Kidney epithelial cell (primary cell): ENCODE measurements at regions not wholly inside any gene's neighbourhood (a gene's known extent, or its start where the extent isn't known, plus 50 kb on each side); places are given as distances from the start of the nearest gene placed in this dataset.

Experiments
- DNase-seq: peaks from one replicate; pipeline ENCODE4 v3.0.0-alpha.2; 2010; ENCODE audit warnings: low read depth
- H3K27me3 ChIP-seq: 2 replicates; pipeline ENCODE4 v1.6.0; 2011; ENCODE audit warnings: low read length; ENCODE audit not compliant: control insufficient read depth, insufficient read depth
- H3K36me3 ChIP-seq: 2 replicates; pipeline ENCODE4 v1.5.1; 2011; ENCODE audit warnings: low read length; ENCODE audit not compliant: control insufficient read depth, insufficient read depth
- H3K4me3 ChIP-seq: 2 replicates; pipeline ENCODE4 v1.5.1; 2011; ENCODE audit warnings: low read depth, mild to moderate bottlenecking, control low read depth, low read length
- CTCF ChIP-seq: IDR thresholded peaks from 2 replicates; pipeline ENCODE4 v1.5.1; 2011; ENCODE audit warnings: mild to moderate bottlenecking, moderate library complexity, low read length, control low read depth, inconsistent platforms; ENCODE audit not compliant: insufficient read depth, poor library complexity, severe bottlenecking

GRCh38 chr3:76016769-76017439, 231.6 kb upstream of the ZNF717 start:
- Histone ChIP-seq H3K27me3 (no peaks in the 10 kb centered on the region), H3K4me3 (no peak overlapping the region), H3K36me3 (no peaks in the 10 kb centered on the region)
- no peak for TF ChIP-seq CTCF
- no peak for DNase-seq

- TF ChIP-seq CTCF = no peak
- no peak for DNase-seq
- H3K4me3 ChIP-seq = no peak overlapping the region
Measured at GRCh38 chr3:76021376-76021775, 236.0 kb upstream of the ZNF717 start.

DNA sequence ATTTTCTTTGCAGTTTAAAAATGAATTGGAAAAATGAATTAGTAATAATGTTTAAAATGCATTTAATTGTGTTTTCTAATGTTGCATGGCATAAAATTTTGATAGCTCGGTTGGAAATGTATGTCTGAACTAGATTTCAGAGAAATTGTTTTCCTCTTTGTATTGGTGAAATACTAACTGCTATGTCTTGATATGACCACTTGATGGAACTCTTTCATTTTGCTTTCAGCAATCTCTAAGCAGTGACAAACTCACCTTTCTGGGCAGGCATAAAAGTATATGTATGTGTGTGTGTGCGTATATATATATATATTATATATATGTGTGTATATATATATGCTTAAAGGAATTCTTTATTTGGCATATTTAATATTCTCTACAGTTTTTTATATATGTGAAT, 239.3 kb upstream of the ZNF717 start:
- Histone ChIP-seq H3K27me3 (no peaks in the 10 kb centered on the region), H3K4me3 (no peak overlapping the region), H3K36me3 (no peaks in the 10 kb centered on the region)
- peak; percentile 45 for TF ChIP-seq CTCF
- DNase-seq = no peak

More at GRCh38 chr3:76021376-76021775, 236.0 kb upstream of the ZNF717 start:
- Histone ChIP-seq H3K27me3 (no peaks in the 10 kb centered on the region), H3K36me3 (no peaks in the 10 kb centered on the region)

DNA sequence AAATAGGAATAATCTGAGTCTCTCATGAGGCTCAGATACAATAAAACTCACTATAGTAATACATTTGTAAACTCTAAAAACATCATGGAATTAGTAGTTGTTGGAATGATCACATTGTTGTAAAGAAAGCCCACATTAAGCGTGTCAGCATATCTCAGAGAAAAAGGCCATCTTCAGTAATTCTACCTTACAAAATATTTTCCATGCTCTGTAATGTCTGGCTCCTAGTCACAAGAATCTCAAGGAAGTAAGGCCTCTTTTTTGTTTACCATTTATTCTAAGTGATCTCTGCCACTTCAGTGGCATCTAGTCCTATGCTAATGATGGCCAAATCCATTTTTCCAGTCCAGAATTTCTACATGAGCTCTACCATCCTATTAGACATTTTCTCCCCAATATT, 240.2 kb upstream of the ZNF717 start:
- Histone ChIP-seq H3K36me3 (no peaks in the 10 kb centered on the region), H3K27me3 (no peaks in the 10 kb centered on the region), H3K4me3 (no peak overlapping the region)
- no peak for DNase-seq
- TF ChIP-seq CTCF = no peak

- TF ChIP-seq CTCF = no peak
- no peak for DNase-seq
- Histone ChIP-seq H3K36me3 (no peaks in the 10 kb centered on the region), H3K27me3 (no peaks in the 10 kb centered on the region), H3K4me3 (no peak overlapping the region)
Measured at GRCh38 chr3:76026379-76026778, 241.0 kb upstream of the ZNF717 start.

DNA sequence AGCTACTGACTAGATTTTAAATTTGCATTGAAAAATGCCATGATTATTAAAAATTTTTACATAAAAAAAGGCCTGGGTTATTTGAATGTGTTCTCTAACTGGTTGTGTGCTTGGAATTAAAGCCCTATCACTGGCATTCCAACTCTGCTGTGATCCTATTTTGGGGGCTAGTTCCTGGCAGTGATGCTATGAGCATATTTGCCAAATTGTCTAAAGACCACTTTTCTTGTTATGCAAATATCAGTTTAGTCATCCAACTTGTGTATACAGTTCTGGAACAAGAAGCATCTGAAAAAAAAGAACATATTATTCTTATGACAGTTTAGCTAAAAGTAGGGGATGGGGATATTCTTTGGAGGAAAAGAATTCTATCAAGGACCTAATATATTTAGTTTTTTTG, 243.4 kb upstream of the ZNF717 start:
- H3K4me3 ChIP-seq = no peak overlapping the region
- no peaks in the 10 kb centered on the region for H3K27me3 ChIP-seq
- H3K36me3 ChIP-seq = no peaks in the 10 kb centered on the region
- no peak for DNase-seq
- TF ChIP-seq CTCF = no peak
